ENCODE measurements at regions not wholly inside any gene's neighbourhood (a gene's known extent, or its start where the extent isn't known, plus 50 kb on each side); places are given as distances from the start of the nearest gene placed in this dataset.

DNA sequence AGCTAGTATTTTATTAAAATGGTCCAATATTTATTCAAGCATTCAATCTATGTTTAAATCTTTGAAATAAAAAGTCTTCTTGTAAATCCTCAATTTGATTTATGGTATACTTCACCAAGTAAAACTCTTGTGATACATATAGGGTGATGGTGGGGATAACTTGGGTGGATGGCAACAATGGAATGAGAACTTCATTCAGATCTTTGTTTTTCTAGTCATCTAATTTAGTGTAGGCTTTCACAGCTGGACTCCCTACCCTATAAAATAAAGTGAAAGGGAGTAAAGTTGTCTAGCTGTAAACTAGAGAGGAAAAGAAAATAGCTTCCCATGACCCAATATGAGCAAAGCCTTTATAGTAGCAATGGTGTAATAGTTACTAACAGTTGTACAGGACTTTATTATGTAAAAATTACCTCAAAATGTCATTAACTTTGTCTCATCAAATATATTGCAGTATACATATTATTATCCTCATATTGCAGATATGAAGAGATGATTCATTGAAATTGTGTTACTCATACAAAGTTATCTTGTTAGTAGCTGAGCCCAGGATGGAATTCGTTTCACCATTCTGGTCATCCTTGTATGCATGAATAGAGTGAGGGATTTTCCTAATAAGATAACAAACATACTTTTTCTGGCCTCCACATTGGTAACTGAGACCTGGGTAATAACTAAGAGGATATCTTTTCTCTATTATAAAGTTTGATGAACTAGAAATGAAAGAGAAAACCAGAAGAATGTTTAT, 1377.7 kb upstream of the ADGRL4 start:
- ChIA-PET CTCF (ENCODE audit: partially characterized antibody) (no interaction called here), POLR2A (ENCODE audit: partially characterized antibody) (no interaction called here)
- Histone ChIP-seq H2BK20ac (ENCODE audit: low read length) (no peak overlapping the region), H3K27ac (ENCODE audit: low read depth, low read length) (no peak overlapping the region), H3K18ac (ENCODE audit: extremely low read depth, low read length) (no peak overlapping the region), H3K79me2 (ENCODE audit: control insufficient read depth in 1 of 2, insufficient read depth in 2 of 2, low read length in 2 of 2) (no peaks in the 10 kb centered on the region), H4K20me1 (replicated peaks in 1 of 2; ENCODE audit: control insufficient read depth in 1 of 2, insufficient read depth in 2 of 2, low read length in 2 of 2) (no peaks in the 10 kb centered on the region), H3K56ac (replicated peaks; ENCODE audit: insufficient read length, low read depth, low read length) (no peak overlapping the region), H3K9ac (replicated peaks in 1 of 4; ENCODE audit: extremely low read depth in 1 of 4, low read depth in 3 of 4, low read length in 3 of 4) (no peak overlapping the region), H3K79me1 (ENCODE audit: low read depth, low read length) (no peaks in the 10 kb centered on the region), H4K8ac (ENCODE audit: extremely low read depth, insufficient read depth, low read length) (no peak overlapping the region), H4K91ac (replicated peaks; ENCODE audit: insufficient read length, low read length) (no peak overlapping the region), H3K36me3 (ENCODE audit: control insufficient read depth in 2 of 4, insufficient read depth in 4 of 4, low read length in 3 of 4) (no peaks in the 10 kb centered on the region), H3K23ac (ENCODE audit: insufficient read length) (no peak overlapping the region), H3K14ac (ENCODE audit: insufficient read length) (no peak overlapping the region), H3K23me2 (ENCODE audit: low read depth, low read length) (no peaks in the 10 kb centered on the region), H4K5ac (ENCODE audit: insufficient read length, low read depth, low read length) (no peak overlapping the region), H2AK5ac (ENCODE audit: low read depth, low read length) (no peak overlapping the region), H3K27me3 (replicated peaks in 1 of 4; ENCODE audit: control insufficient read depth in 3 of 4, extremely low read depth in 1 of 4, insufficient read depth in 3 of 4, low read length in 3 of 4) (no peaks in the 10 kb centered on the region), H3K4ac (replicated peaks; ENCODE audit: insufficient read length, low read depth, low read length) (no peak overlapping the region), H2BK12ac (ENCODE audit: low read depth, low read length) (no peak overlapping the region), H2BK15ac (ENCODE audit: low read length) (no peak overlapping the region), H3K9me3 (ENCODE audit: insufficient read depth in 2 of 2, low read depth in 1 of 2, low read length in 1 of 2) (no peaks in the 10 kb centered on the region), H3K4me2 (ENCODE audit: insufficient read depth in 1 of 2, low read depth in 2 of 2, low read length in 2 of 2) (no peak overlapping the region), H2BK120ac (replicated peaks; ENCODE audit: low read depth, low read length) (no peak overlapping the region), H3K4me3 (ENCODE audit: extremely low read depth in 1 of 4, insufficient read depth in 2 of 4, low read depth in 3 of 4, low read length in 4 of 4) (no peak overlapping the region), H3K4me1 (replicated peaks in 1 of 4; ENCODE audit: control insufficient read depth in 3 of 4, insufficient read depth in 4 of 4, low read length in 3 of 4) (no peaks in the 10 kb centered on the region), H2BK5ac (ENCODE audit: low read depth, low read length) (no peak overlapping the region), H2AFZ (ENCODE audit: low read length) (no peak overlapping the region)
- WGBS, 2 experiments (ENCODE audit: extremely low coverage in 1 of 2, insufficient coverage in 1 of 2, insufficient read length in 1 of 2, insufficient replicate concordance in 2 of 2, low coverage in 1 of 2, low lambda C conversion rate in 2 of 2, missing lambda C conversion rate in 1 of 2), result 95% methylated on average over 1 of the region's 1 CpG; no CpG with 5 or more reads in 1 of the 2 experiments
- FAIRE-seq, result no peak
- no peak for DNase-seq (ENCODE audit: low read depth in 1 of 2, low spot score in 2 of 2)
- TF ChIP-seq EGR1 (IDR thresholded peaks at IDR 0.05; ENCODE audit: borderline replicate concordance, low read depth, low read length), result no peak
- no peak for TF ChIP-seq MAFK (IDR thresholded peaks at IDR 0.05; ENCODE audit: low read depth, low read length)
- TF ChIP-seq JUND (IDR thresholded peaks at IDR 0.05; ENCODE audit: low read length), result no peak
- TF ChIP-seq SIX5 (IDR thresholded peaks at IDR 0.05; ENCODE audit: low read depth, low read length), result no peak
- TF ChIP-seq SUZ12 (IDR thresholded peaks at IDR 0.05; ENCODE audit: low read length), result no peak

Data from H1 (cell line).